Ishikawa (cell line): ENCODE measurements at regions not wholly inside any gene's neighbourhood (a gene's known extent, or its start where the extent isn't known, plus 50 kb on each side); places are given as distances from the start of the nearest gene placed in this dataset.

Experiments used
- CEBPB ChIP-seq: IDR thresholded peaks from 2 replicates; pipeline ENCODE4 v1.6.1; 2012
- CREB1 ChIP-seq: IDR thresholded peaks from 2 replicates; pipeline ENCODE4 v1.6.1; 2012; ENCODE audit warnings: low read depth
- EGR1 ChIP-seq: IDR thresholded peaks from 2 replicates; pipeline ENCODE4 v1.6.1; 2012
- EP300 ChIP-seq: IDR thresholded peaks from 2 replicates; pipeline ENCODE4 v1.6.1; 2012; ENCODE audit warnings: borderline replicate concordance
- FOXM1 ChIP-seq: IDR thresholded peaks from 2 replicates; pipeline ENCODE4 v1.6.1; 2012; ENCODE audit warnings: low read depth, borderline replicate concordance
- NFIC ChIP-seq: IDR thresholded peaks from 2 replicates; pipeline ENCODE4 v1.6.1; 2012
- RAD21 ChIP-seq: IDR thresholded peaks from 2 replicates; pipeline ENCODE4 v1.6.1; 2012; ENCODE audit warnings: low read depth
- TAF1 ChIP-seq: IDR thresholded peaks from 2 replicates; pipeline ENCODE4 v1.6.1; 2012; ENCODE audit warnings: low read depth, mild to moderate bottlenecking
- TCF12 ChIP-seq: IDR thresholded peaks from 2 replicates; pipeline ENCODE4 v1.6.1; 2012; ENCODE audit warnings: low read depth
- TEAD4 ChIP-seq: IDR thresholded peaks from 2 replicates; pipeline ENCODE4 v1.6.1; 2012
- YY1 ChIP-seq: IDR thresholded peaks from 2 replicates; pipeline ENCODE4 v1.6.1; 2012; ENCODE audit warnings: low read depth
- ZBTB7A ChIP-seq: IDR thresholded peaks from 2 replicates; pipeline ENCODE4 v1.6.1; 2012; ENCODE audit warnings: low read depth
- TF ChIP-seq, protein P1 (sequence below): IDR thresholded peaks from 2 replicates; pipeline ENCODE4 v1.6.1; 2012
- TF ChIP-seq, protein P2 (sequence below): IDR thresholded peaks from 2 replicates; pipeline ENCODE4 v1.6.1; 2012
- TF ChIP-seq, protein P3 (sequence below): IDR thresholded peaks from 2 replicates; pipeline ENCODE4 v1.6.1; 2012; ENCODE audit warnings: low read depth, mild to moderate bottlenecking

DNA sequence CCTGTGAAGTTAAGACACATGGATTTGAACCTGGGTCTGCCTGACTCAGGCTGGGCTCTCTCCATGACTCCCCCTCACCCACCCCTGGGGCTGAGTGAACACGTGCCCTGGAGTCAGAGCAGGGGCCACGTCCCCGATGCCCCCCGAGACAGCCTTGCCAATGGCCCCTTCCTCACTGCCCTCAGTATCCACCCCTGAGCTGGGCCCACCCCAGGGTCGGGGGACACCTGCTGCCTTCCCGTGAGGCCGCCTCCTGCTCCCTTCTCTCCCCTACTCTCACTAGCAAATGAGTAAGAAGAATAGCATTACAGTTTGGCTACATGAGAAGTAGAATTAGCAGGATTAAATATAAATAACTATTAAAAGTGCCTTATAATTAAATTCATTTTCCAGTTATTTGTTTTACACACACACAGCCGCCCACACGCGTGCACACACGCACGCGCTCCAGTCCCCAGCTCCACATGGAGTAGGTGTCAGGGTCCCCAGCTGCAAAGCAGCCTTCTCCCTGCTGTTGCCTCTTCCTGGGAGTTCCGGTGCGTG is 117.4 kb upstream of the LINGO1 start:
- TF ChIP-seq EGR1 (no peak), RAD21 (no peak), ZBTB7A (no peak), TEAD4 (no peak), NFIC (no peak), CEBPB (no peak), FOXM1 (no peak), TAF1 (no peak), YY1 (no peak), CREB1 (no peak), TCF12 (no peak), EP300 (no peak)
- TF ChIP-seq, protein P1, sequence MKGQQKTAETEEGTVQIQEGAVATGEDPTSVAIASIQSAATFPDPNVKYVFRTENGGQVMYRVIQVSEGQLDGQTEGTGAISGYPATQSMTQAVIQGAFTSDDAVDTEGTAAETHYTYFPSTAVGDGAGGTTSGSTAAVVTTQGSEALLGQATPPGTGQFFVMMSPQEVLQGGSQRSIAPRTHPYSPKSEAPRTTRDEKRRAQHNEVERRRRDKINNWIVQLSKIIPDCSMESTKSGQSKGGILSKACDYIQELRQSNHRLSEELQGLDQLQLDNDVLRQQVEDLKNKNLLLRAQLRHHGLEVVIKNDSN = no peak
- TF ChIP-seq, protein P2, sequence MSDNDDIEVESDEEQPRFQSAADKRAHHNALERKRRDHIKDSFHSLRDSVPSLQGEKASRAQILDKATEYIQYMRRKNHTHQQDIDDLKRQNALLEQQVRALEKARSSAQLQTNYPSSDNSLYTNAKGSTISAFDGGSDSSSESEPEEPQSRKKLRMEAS = no peak
- TF ChIP-seq, protein P3, sequence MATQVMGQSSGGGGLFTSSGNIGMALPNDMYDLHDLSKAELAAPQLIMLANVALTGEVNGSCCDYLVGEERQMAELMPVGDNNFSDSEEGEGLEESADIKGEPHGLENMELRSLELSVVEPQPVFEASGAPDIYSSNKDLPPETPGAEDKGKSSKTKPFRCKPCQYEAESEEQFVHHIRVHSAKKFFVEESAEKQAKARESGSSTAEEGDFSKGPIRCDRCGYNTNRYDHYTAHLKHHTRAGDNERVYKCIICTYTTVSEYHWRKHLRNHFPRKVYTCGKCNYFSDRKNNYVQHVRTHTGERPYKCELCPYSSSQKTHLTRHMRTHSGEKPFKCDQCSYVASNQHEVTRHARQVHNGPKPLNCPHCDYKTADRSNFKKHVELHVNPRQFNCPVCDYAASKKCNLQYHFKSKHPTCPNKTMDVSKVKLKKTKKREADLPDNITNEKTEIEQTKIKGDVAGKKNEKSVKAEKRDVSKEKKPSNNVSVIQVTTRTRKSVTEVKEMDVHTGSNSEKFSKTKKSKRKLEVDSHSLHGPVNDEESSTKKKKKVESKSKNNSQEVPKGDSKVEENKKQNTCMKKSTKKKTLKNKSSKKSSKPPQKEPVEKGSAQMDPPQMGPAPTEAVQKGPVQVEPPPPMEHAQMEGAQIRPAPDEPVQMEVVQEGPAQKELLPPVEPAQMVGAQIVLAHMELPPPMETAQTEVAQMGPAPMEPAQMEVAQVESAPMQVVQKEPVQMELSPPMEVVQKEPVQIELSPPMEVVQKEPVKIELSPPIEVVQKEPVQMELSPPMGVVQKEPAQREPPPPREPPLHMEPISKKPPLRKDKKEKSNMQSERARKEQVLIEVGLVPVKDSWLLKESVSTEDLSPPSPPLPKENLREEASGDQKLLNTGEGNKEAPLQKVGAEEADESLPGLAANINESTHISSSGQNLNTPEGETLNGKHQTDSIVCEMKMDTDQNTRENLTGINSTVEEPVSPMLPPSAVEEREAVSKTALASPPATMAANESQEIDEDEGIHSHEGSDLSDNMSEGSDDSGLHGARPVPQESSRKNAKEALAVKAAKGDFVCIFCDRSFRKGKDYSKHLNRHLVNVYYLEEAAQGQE = no peak

DNA sequence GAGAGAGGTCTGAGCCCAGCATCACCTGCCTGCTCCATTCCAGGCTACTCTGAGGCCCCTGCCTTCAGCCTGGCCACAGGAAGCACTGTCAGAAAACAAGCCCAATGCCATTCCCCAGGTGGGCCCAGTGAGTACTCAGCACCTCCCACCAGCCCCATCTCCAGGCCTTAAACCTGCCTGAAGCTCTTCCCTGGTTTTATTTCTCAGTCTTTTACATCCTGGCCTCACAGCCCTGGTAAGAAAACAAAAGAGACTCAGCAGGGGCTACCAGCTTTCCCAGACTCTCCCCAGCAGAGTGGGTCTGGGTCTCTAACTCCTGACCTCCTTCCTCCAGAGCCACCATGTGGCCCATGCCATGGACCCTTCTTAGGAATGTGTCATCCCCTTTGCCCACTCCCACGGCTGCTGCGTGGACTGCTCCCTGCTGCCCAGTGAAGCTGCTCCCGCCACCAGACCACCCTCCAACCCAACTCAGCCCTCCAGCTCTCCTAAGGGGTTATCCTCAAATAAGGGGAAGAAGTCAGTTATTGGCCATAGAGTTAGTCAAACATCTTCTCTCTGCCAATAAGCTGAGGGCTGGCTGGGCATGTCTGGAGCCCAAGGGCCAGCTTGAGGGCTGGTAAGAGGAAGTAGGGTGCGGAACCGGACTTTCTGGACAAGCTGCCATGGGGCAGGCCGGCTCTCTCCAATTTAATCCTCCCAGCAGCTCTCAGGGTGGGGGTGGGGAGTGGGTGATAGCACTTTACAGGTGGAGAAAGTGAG is 116.7 kb upstream of the LINGO1 start:
- TF ChIP-seq, protein P1 = no peak
- TF ChIP-seq FOXM1 (no peak), TEAD4 (no peak), ZBTB7A (no peak), TCF12 (no peak), YY1 (no peak), EGR1 (no peak)

DNA sequence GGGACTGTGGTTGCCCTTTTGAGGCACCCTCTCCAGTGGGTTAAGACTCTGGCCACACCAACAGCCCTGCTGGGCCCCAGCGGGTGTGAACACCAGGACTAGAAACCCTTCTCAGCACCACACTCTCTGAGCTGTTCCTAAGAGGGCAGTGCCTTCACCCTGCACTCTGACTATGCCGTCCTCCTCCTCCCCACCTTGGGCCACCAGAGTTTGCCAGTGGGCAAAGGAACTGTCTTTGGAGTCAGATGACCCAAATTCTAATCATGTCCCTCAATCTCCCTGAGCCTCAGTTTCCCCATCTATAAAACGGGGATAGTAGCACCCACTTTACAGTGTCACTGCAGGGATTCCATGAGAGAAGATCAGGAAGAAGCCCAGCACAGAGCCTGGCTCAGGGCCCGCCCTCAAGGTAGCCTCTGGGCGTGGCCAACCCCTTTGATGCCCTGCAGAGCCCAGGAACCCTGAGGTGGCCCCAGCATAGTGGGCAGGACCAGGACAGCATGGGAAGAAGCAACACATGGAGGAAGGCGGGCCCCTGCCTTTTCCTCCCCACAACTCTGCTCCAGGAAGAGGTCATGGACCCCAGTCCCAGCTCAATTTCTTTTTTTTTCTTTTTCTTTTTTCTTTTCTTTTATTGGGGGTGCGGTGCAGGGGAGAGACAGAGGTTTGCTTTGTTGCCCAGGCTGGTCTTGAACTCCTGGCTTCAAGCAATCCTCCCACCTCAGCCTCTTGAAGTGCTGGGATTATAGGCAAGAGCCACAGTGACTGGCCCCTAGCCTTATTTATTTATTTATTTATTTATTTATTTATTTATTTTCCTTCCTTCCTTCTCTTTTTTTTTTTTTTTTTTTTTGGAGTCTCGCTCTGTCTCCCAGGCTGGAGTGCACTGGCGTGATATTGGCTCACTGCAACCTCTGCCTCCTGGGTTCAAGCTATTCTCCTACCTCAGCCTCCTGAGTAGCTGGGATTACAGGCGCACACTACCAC is 115.7 kb upstream of the LINGO1 start:
- no peak for TF ChIP-seq TEAD4
- no peak for TF ChIP-seq CEBPB
- TF ChIP-seq NFIC = no peak
- TF ChIP-seq, protein P3 = no peak
- TF ChIP-seq TCF12 = no peak

DNA sequence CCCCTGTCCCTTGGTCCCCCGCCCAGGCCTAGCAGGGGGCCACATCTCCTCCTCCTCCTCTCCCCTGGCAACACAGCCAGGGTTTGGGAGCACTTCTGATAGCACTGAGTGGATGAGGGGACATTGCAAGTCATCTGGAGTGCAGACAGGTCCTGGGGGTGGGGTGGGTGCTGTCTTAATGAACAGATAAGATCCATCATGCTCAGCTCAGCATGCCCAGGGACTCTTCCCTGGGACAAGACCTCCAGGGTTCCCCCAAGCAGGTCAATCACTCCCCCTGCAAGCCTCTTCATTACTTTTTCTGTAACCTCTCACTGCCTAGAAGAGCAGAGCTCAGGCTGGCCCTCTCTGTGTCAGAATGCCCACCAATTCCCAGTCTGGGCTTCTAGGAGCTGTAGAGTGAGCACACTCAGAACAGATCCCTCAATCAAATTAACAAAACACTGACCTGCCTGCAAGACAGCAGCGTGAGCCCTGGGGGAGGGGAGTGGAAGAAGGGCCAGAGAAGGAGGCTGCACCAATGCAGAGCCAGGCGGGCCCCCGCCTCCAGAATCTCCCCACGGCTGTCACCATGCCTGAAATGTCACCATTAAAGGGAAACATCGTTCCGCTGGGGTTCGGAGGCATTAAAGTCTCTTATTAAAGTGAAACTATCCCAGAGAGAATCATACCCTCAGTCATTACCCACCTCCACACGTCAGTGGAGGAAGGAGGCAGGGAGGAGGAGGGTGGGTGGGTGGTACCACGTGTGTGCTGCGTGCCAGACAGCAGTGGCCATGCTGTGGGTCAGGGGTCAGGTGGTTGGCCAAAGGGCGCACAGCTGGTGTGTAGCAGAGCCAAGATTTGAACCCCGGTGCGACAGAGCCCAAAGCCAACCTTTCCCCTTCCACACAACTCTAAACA is 114.7 kb upstream of the LINGO1 start:
- TF ChIP-seq NFIC (no peak), TCF12 (no peak), EP300 (no peak), RAD21 (no peak), YY1 (no peak), FOXM1 (no peak), CREB1 (no peak), TAF1 (no peak), EGR1 (no peak), ZBTB7A (no peak), TEAD4 (no peak), CEBPB (no peak)
- TF ChIP-seq, protein P1 = no peak
- TF ChIP-seq, protein P3 = no peak
- TF ChIP-seq, protein P2 = no peak
